HepG2 (cell line): ENCODE measurements at regions not wholly inside any gene's neighbourhood (a gene's known extent, or its start where the extent isn't known, plus 50 kb on each side); places are given as distances from the start of the nearest gene placed in this dataset.

Source experiments
- CERS6 ChIP-seq: sonication (generic); formaldehyde crosslinking; IDR thresholded peaks from 2 replicates; pipeline ENCODE4 v1.5.0; 2020; ENCODE audit warnings: missing genetic modification reagents
- CTCF ChIP-seq: sonication (generic); formaldehyde crosslinking; IDR thresholded peaks from 2 replicates; pipeline ENCODE4 v1.5.0; 2020; ENCODE audit warnings: mild to moderate bottlenecking, missing genetic modification reagents, moderate library complexity
- GTF3A ChIP-seq: sonication (generic); formaldehyde crosslinking; conservative IDR thresholded peaks from 2 replicates; pipeline ENCODE4 v1.4.0; 2020; ENCODE audit warnings: mild to moderate bottlenecking, missing genetic modification reagents
- HNF4A ChIP-seq: sonication (generic); formaldehyde crosslinking; IDR thresholded peaks from 2 replicates; pipeline ENCODE4 v1.4.0; 2020; ENCODE audit warnings: missing genetic modification reagents
- HNRNPH1 ChIP-seq: fragments of 200-400 bp; formaldehyde crosslinking; optimal IDR thresholded peaks from 2 replicates; pipeline ENCODE3; 2017; ENCODE audit warnings: mild to moderate bottlenecking, low read depth, low read length
- IRX3 ChIP-seq: sonication (generic); formaldehyde crosslinking; IDR thresholded peaks from 2 replicates; pipeline ENCODE4 v1.8.1; 2023; ENCODE audit warnings: mild to moderate bottlenecking, low read depth, missing genetic modification reagents, borderline replicate concordance
- KAT8 ChIP-seq: IDR thresholded peaks from 2 replicates; pipeline ENCODE4 v1.6.1; 2016; ENCODE audit warnings: missing genetic modification reagents, missing compliant biosample characterization
- KDM2A ChIP-seq: sonication (generic); formaldehyde crosslinking; IDR thresholded peaks from 2 replicates; pipeline ENCODE4 v1.4.0; 2020; ENCODE audit warnings: low read depth, missing genetic modification reagents, borderline replicate concordance
- LCORL ChIP-seq, 2 experiments: fragments of 450-650 bp in 1 of 2; sonication (generic) in 1 of 2; formaldehyde crosslinking in 1 of 2; IDR thresholded peaks; 2 replicates each; pipeline versions ENCODE4 v1.5.0 to v1.6.1; 2017 to 2020; ENCODE audit warnings: antibody characterized with exemption in 1 of 2, missing genetic modification reagents in 1 of 2
- MIXL1 ChIP-seq: IDR thresholded peaks from 2 replicates; pipeline ENCODE4 v1.6.1; 2016
- NFE2 ChIP-seq: sonication (generic); formaldehyde crosslinking; IDR thresholded peaks from 2 replicates; pipeline ENCODE4 v1.4.0; 2020; ENCODE audit warnings: missing genetic modification reagents
- NFYB ChIP-seq: sonication (generic); formaldehyde crosslinking; IDR thresholded peaks from 2 replicates; pipeline ENCODE4 v1.4.0; 2020; ENCODE audit warnings: missing genetic modification reagents
- PLRG1 ChIP-seq: fragments of 450-650 bp; conservative IDR thresholded peaks from 2 replicates; pipeline ENCODE4 v1.6.1; 2016
- PRMT3 ChIP-seq: sonication (generic); formaldehyde crosslinking; IDR thresholded peaks from 2 replicates; pipeline ENCODE4 v1.8.1; 2022; ENCODE audit warnings: low read depth, mild to moderate bottlenecking, moderate library complexity, missing genetic modification reagents, borderline replicate concordance
- SNAPC2 ChIP-seq: sonication (generic); formaldehyde crosslinking; IDR thresholded peaks from 2 replicates; pipeline ENCODE4 v1.8.1; 2022; ENCODE audit warnings: mild to moderate bottlenecking, missing genetic modification reagents
- SRSF1 ChIP-seq: fragments of 200-400 bp; formaldehyde crosslinking; optimal IDR thresholded peaks from 2 replicates; pipeline ENCODE3; 2017; ENCODE audit warnings: mild to moderate bottlenecking, low read depth, low read length, moderate library complexity
- ZBTB38 ChIP-seq: sonication (generic); formaldehyde crosslinking; IDR thresholded peaks from 2 replicates; pipeline ENCODE4 v1.5.1; 2020; ENCODE audit warnings: mild to moderate bottlenecking, missing genetic modification reagents
- ZFP91 ChIP-seq: sonication (generic); formaldehyde crosslinking; IDR thresholded peaks from 2 replicates; pipeline ENCODE4 v1.9.0; 2022; ENCODE audit warnings: missing genetic modification reagents, mild to moderate bottlenecking, borderline replicate concordance
- ZNF414 ChIP-seq: sonication (generic); formaldehyde crosslinking; IDR thresholded peaks from 2 replicates; pipeline ENCODE4 v1.5.0; 2020; ENCODE audit warnings: missing genetic modification reagents
- ZNF484 ChIP-seq: sonication (generic); formaldehyde crosslinking; IDR thresholded peaks from 2 replicates; pipeline ENCODE4 v1.5.1; 2020; ENCODE audit warnings: mild to moderate bottlenecking, low read depth, missing genetic modification reagents, borderline replicate concordance
- ZNF644 ChIP-seq: IDR thresholded peaks from 2 replicates; pipeline ENCODE4 v1.6.1; 2016; ENCODE audit warnings: low read depth
- ZNF670 ChIP-seq: sonication (generic); formaldehyde crosslinking; IDR thresholded peaks from 2 replicates; pipeline ENCODE4 v1.8.0; 2022; ENCODE audit warnings: mild to moderate bottlenecking, missing genetic modification reagents, borderline replicate concordance
- ZNF740 ChIP-seq: sonication (generic); formaldehyde crosslinking; IDR thresholded peaks from 2 replicates; pipeline ENCODE4 v1.4.0; 2020; ENCODE audit warnings: missing genetic modification reagents
- ZNF747 ChIP-seq: sonication (generic); formaldehyde crosslinking; IDR thresholded peaks from 2 replicates; pipeline ENCODE4 v1.8.1; 2023; ENCODE audit warnings: missing genetic modification reagents, mild to moderate bottlenecking, borderline replicate concordance
- ZNF891 ChIP-seq: sonication (generic); formaldehyde crosslinking; IDR thresholded peaks from 2 replicates; pipeline ENCODE4 v1.5.0; 2020; ENCODE audit warnings: mild to moderate bottlenecking, missing genetic modification reagents

- TF ChIP-seq ZBTB38 (CRISPR knock-in tag) (peak; percentile 71), ZNF484 (CRISPR knock-in tag) (no peak), KAT8 (CRISPR knock-in tag) (peak; percentile 66; the same call in 1 of the 2 replicates), NFE2 (CRISPR knock-in tag) (no peak), CTCF (peak; percentile 20; the same call in 1 of the 2 replicates), LCORL (IDR thresholded peaks at IDR 0.05) (no peak), LCORL (CRISPR knock-in tag; IDR thresholded peaks at IDR 0.05) (no peak), ZNF670 (CRISPR knock-in tag) (0 out of 2 replicates have a peak, but pooled peaks have one; percentile 36), ZNF891 (CRISPR knock-in tag) (0 out of 2 replicates have a peak, but pooled peaks have one; percentile 89), HNF4A (CRISPR knock-in tag) (no peak), HNRNPH1 (no peak), PRMT3 (CRISPR knock-in tag) (no peak; the same call in 1 of the 2 replicates), IRX3 (no peak; the same call in 1 of the 2 replicates), ZNF414 (CRISPR knock-in tag) (no peak), NFYB (peak; percentile 95), ZFP91 (CRISPR knock-in tag) (peak; percentile 86), ZNF747 (no peak), PLRG1 (no peak), KDM2A (CRISPR knock-in tag) (peak; percentile 70), SNAPC2 (CRISPR knock-in tag) (peak; percentile 87; the same call in 1 of the 2 replicates), SRSF1 (no peak), ZNF740 (no peak), ZNF644 (no peak), MIXL1 (CRISPR knock-in tag) (no peak), CERS6 (0 out of 2 replicates have a peak, but pooled peaks have one; percentile 54), GTF3A (CRISPR knock-in tag) (no peak)
These were observed 53.7 kb upstream of the PTPDC1 start (continued) for GRCh38 chr9:94030318-94031179.
